Esophagus muscularis mucosa (tissue), 4 donors: ENCODE measurements at regions not wholly inside any gene's neighbourhood (a gene's known extent, or its start where the extent isn't known, plus 50 kb on each side); places are given as distances from the start of the nearest gene placed in this dataset.

Source experiments
- CTCF ChIP-seq, 3 experiments: fragments of 200-600 bp in 2 of 3; fragments of 450-650 bp in 1 of 3; sonication (generic) in 2 of 3; IDR thresholded peaks; one replicate each; pipeline ENCODE4 v1.5.1; 2017 to 2019; ENCODE audit warnings: antibody characterized with exemption in 3 of 3, mild to moderate bottlenecking in 2 of 3, moderate library complexity in 1 of 3
- EP300 ChIP-seq: sonication (generic); formaldehyde crosslinking; IDR thresholded peaks from one replicate; pipeline ENCODE4 v1.6.1; 2017; ENCODE audit warnings: antibody characterized with exemption
- POLR2AphosphoS5 ChIP-seq, 2 donors: sonication (generic); formaldehyde crosslinking; IDR thresholded peaks; one replicate each; pipeline ENCODE4 v1.6.1; 2017; ENCODE audit warnings: antibody characterized with exemption in 2 of 2

- no peak for TF ChIP-seq CTCF (IDR thresholded peaks at IDR 0.05)
- TF ChIP-seq POLR2AphosphoS5 (IDR thresholded peaks at IDR 0.05) = no peak
- TF ChIP-seq EP300 = no peak
Observed at GRCh38 chr4:152172146-152172545, 363.7 kb downstream of the FBXW7 start.
